NCI-H2227 treated with DMSO at 0.1 percent for 48 hours (cell line): ENCODE measurements at regions not wholly inside any gene's neighbourhood (a gene's known extent, or its start where the extent isn't known, plus 50 kb on each side); places are given as distances from the start of the nearest gene placed in this dataset.
A peak's percentile ranks its signal among the peaks of the same experiment; 100 is the strongest.
"Not testable (repeated sequence)": the region's sequence is repeated elsewhere in the genome, so short reads cannot be mapped to it uniquely, and the experiment has no call there.

Experiments
- DNase-seq: peaks from one replicate; lab custom pipeline; 2025; lab: John Stamatoyannopoulos, UW

DNA sequence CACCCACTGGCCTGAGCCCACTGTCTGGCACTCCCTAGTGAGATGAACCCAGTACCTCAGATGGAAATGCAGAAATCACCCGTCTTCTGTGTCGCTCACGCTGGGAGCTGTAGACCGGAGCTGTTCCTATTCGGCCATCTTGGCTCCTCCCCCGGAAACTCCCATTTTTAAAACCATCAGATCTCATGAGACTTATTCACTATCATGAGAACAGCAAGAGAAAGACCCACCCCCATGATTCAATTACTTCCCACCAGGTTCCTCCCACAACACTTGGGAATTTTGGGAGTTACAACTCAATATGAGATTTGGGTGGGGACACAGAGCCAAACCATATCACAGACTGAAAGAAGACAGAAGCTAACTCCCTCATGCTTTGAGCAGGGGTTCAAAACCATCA lies 134.5 kb downstream of the SLC39A8 start:
- not testable (repeated sequence) for DNase-seq

DNA sequence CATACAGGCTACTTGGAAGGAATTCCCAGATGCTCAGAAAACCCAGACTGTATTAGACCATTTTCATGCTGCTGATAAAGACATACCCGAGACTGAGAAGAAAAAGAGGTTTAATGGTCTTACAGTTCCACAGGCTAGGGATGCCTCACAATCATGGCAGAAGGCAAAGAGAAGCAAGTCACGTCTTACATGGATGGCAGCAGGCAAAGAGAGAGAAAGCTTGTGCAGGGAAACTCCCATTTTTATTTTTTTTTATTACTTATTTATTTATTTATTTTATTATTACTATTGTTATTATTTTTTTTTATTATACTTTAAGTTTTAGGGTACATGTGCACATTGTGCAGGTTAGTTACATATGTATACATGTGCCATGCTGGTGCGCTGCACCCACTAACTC lies 140.6 kb downstream of the SLC39A8 start:
- DNase-seq: not testable (repeated sequence)

DNA sequence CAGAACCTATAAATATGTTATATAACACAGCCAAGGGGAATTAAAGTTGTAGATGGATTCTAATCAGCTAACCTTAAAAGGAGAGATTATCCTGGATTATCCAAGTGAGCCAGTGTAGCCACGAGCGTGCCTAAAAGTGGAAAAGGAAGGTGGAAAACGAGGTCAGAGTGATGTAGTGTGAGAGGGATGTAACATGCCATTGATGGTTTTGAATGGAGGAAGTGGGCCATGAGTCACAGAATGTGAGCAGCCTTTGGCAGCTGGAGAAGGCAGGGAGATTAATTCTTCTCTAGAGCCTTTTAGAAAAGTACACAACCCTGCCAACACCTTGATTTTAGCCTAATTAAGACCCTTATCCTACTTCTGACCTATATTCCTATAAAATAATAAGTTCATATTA lies 149.1 kb downstream of the SLC39A8 start:
- DNase-seq: no peak

DNA sequence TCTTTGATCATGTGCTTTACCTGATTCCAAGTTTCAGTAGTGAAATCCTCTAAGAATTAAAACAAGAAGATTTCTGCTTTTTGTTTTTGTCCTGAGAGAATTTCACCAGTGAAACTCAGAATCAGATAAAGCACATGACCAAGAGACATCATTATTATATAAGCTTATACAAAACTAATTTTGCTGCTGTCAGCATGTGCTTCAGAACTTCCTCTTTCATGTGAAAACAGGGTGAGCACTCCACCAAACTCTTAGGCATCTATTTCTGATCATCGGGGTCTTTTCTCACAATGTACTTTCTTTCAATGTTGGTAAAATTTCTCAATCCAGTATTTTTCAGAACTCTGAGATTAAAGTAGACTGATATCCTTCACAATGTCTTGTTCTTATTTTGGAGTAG lies 152.1 kb downstream of the SLC39A8 start:
- no peak for DNase-seq

DNA sequence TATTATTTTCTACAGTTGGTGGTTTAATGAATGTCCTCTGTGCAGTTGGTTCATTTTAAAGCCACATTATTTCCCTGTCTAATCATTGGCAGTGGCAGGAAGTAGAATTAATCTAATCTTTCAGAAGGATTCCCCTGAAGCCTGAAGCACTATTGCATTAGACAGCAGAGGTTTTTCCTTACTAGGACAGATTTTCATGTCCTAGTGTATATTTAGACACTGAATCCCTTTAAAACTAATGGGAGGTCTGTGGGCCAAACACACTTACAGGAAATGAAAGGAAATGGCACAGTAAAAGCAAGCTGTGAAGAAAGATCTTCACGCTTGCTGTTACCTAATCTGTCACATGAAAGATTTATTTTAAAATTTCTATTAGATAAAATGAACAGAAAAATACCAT lies 165.2 kb downstream of the SLC39A8 start:
- no peak for DNase-seq

DNA sequence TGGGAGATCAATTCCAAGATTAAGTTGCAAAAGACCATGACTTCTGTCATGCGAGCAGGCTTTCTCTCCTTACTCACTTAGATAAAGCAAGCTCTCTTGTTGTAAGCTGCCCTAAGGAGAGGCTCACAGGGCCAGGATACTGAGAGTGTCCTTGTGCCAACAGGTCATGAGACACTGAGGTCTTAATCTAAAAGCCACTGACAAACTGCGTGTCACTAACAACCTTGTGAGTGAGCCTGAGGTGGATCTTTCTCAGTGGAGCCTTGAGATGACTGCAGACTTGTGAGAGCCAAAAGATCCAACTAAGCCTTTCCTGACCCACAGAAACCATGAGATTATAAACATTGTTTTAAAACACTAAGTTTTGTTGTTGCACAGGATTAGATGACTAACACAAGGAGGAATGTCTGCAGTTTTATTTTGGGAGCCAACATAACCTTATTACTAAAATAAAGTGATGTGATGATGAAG lies 170.5 kb downstream of the SLC39A8 start:
- no peak for DNase-seq

DNA sequence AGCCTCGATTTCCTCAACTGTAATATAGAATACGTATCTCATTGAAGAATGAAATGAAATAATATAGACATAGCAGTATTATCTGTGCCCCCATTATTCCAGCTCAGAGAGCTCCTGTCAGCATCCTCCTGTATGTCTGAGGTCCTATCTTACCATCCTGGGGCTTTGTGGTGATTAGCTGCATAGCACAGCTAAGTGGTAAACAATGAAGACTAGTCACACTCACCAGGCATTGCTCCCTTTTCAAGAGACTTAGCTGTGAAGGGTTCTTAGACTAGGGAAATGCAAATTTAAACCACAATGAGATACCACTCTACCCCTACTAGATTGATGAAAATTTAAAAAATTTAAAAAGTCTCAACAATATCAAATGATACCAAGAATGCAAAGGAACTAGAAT lies 172.9 kb downstream of the SLC39A8 start:
- no peak for DNase-seq

DNA sequence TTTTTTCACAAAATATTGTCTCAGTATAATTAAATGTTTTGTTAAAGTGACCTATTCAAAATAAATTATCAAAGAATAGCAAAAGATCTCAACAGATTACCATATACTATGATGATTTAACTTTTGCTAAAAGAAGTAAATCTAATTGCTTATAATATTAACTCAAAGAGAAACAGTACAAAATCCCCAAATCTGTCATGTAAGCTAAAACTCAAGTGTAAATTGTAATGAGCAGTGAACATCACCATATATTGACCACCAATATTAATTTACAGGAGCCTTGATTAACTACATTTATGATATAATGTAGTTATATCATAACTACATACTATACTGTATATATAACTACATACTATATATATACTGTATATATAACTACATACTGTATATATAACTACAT lies 174.4 kb downstream of the SLC39A8 start:
- no peak for DNase-seq

DNA sequence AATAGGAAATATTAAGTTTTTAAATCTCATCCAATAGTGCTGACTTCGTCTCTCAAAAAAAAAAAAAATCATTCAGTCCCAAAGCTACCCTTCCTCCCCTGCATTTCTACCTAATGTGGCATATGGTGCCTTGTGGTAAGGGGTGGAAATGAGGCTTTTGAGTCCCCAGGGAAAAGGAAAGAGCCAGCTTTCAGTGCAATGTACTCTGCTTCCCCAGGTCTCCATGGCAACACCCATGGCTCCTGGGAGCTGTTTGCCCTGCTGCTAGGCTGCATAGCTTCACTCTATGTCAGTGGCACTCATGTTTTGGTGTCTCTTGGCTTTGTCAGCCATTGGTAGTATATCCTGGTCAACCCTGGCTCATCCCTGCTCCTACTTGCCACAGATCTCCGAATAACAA lies 175.9 kb downstream of the SLC39A8 start:
- peak; percentile 10 for DNase-seq

DNA sequence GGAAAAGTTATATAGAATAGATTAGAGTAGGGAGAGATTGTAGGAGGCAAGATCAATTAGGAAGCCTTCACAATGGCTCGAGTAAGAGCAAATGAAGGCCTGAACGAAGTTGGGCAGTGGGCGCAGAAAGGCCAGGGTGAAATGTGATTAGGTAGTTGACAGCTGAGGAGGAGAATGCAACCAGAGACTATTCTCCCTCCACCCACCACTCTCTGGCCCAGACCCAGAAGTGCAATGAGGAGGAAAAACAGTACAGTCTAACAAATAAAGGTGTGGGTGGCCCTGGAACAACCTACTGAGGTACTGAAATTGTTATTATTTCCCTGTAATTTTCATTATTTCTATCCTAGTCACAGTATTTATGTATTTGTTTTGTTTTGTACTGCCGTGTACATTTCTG lies 176.7 kb downstream of the SLC39A8 start:
- no peak for DNase-seq

DNA sequence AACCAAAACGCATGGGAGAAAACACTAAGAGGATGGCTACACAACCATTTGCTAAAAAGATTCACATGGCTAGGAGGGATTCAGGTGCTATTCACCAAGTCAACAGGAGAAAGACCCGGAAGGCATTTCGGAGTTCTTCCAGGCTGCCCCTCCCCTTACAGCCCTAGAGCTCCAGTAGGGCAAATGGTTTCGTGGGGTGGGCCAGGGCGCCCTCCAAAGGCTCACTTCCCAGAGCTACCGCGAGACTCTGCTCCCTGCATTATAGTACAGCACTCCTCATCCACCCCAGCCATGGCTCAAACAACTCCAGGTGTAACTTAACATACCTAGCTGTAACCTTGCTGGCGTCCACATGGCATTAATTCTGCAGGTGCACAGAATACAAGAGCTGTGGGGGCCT lies 179.7 kb downstream of the SLC39A8 start:
- DNase-seq: no peak

DNA sequence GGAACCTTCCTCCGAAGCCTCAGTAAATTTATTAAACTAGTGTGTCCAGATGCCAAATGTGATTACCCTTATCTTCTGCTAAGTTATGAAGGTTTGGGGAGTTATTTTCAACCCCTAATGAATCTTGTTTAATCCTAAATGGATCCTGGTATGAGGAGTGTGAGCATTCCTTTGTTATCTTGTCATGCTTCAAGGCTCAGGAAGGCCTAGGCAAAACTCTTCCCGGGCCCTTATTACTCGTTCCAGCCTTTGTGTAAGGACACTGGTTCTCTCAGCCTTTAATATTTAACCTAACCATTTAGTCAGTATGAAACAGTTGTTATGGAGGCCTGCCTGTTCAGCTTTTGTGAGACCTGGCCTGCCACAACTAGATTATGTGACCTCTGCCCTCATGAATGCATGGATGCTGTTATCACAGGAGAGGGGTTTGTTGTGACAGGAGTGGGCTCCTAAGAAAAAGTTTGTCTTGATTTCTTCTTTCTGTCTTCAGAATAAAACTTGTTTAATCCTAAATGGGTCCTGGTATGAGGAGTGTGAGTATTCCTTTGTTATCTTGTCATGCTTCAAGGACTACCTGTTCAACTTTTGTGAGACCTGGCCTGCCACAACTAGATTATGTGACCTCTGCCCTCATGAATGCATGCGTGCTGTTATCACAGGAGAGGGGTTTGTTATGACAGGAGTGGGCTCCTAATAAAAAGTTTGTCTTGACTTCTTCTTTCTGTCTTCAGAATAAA lies 181.7 kb downstream of the SLC39A8 start:
- DNase-seq: no peak

DNA sequence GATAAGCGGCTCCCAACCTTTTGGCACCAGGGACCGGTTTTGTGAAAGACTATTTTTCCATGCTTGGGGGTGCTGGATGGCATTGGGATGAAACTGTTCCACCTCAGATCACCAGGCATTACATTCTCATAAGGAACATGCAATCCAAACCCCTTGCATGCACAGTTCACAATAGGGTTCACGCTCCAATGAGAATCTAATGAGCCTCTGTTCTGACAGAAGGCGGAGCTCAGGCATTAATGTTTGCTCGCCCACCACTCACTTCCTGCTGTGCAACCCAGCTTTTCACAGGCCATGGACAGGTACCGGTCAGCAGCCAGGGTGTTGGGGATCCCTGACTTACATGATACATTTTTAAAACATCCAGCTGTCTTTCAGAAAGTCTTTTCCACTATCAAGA lies 187.3 kb downstream of the SLC39A8 start:
- no peak for DNase-seq

DNA sequence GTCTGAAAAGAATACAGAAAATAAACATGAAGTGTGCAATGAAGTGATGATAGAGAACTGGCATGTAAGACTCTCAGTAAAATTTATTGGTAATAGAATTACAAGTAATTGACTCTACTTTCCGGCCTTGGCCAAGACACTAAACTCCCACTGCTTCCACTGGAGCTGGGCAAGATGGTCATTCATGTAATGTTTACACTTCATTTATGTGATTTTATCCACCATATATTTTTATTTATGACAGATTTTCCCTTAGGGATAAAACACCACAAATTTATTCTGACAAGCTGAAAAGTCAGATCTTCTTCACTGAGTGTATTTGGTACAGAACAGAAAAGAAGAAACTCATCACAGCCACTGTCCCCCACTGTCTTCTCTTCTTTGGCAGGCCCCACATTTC lies 191.9 kb downstream of the SLC39A8 start:
- DNase-seq: no peak

DNA sequence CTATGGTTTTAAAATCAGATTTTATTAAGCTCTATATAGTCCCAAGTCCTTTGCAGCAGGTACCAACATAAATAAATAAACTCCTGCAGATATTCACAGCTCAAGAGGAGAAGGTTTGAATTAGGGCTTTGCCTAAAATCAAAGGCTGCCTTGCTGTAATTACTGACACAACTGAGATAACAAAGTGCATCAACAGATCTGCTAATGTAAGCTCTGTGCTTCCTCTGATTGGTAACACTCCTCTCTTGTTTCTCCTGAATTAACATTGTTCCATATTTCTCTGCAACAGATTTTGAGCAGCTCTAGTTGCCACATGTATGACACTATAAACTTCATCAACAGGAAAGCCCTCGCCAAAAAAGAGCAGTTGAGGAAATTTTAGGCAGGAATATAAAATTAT lies 193.6 kb downstream of the SLC39A8 start:
- DNase-seq: no peak

DNA sequence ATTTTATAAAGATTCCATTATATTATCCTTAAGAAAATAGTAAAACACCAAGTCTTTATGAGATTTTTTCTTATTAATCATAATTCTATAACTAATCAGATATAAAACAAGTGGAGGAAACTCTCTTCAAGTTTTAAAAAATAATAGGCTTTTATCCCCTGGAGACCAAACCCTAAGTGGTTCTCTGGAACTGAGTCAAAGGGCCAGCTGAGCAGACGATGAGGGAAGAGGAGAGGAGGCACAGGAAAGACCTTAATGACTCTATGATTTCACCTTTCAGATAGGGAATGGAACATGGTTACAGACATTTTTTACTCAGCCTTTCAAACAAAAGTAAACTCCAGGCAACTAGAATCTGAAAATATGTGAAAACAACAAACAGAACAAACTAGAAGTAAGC lies 201.8 kb downstream of the SLC39A8 start:
- DNase-seq: no peak

DNA sequence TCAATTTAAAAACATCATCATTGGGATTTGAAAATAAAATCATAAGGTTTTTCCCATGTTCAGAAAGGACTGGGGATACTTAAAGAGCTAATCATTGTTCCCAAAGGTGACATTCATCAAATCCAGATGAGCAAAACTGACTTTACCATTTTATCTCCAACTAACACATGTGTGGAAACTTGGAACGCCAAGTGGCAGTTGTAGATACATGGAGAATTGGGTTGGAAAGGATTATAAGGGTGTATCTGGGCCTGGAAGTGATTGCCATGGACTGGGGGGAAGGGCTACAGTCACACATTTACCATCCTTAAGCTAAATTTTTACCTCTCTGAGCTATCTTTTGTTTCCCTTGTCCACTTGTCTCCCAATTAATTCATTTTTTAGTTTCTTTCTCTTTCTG lies 203.4 kb downstream of the SLC39A8 start:
- DNase-seq: no peak

DNA sequence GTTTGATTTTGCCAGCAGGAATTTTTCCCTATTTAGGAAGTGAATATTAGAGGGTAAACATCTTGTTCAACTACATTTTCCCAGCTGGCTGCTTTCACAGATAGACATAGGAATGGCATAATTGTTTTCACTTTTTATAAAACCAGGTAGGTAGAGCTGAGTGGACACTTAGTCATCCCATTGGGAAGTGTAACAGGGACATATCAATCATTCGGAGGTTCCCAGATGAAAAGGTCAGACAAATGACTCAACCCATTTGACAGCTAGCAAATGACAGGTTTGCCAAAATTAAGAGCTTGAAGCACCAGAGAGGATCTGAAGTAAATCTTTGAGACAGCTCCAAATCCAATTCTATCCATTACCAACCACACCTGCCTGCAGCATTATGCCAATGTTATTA lies 205.3 kb downstream of the SLC39A8 start:
- DNase-seq: peak; percentile 36

DNA sequence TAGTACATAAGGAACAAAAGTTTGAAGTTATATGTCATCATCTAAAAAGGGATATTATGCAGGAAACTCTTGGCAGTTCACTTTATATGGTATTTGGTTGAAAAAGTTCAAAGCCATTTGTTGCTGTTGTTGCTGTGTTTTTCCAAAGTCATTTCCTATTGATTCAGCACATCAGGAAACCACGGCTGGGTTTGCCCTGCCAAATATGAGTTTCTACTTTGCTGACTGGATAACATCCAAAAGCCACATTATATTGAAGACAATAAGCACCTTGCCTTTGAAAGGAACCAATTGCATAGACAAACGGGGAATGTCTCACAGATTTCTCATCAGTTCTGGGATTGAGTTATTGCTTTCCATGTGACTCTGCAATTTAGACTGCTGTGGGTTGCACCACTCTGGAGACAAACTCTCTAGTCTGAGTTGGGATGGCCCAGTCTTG lies 206.1 kb downstream of the SLC39A8 start:
- no peak for DNase-seq

DNA sequence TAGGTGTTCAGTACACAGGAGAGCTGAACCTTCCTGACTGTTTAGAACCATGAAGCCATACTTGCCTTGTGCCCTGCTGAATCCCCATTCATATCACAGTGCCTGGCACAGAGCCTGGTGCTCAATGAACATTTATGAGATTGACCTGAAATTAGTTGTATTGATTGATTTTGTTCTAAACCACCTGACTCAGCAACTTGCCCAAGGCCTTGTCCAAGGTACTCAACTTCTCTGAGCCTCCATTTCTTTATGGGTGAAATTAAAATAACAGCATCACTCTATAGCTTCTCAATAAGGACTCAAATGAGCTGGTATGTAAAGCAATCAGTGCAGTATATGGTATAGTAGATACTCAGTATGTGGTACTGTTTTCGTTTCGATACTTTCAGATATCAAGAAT lies 208.1 kb downstream of the SLC39A8 start:
- DNase-seq: no peak

DNA sequence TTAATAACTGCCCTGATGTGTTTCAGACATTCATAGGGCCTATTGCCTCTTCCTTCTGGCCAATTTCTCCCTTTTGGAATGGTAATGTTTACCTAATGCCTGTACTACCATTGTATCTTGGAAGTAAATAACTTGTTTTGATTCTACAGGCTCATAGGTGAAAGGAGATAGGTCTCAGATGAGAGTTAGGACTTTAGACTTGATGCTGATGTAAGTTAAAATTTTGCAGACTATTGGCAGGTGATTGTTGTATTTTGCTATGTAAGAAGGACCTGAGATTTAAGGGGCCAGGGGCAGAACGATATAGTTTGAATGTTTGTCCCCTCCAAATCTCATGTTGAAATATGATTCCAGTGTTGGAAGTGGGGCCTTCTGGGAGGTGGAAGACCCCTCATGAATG lies 215.5 kb downstream of the SLC39A8 start:
- no peak for DNase-seq
